K562 (cell line): ENCODE measurements at regions not wholly inside any gene's neighbourhood (a gene's known extent, or its start where the extent isn't known, plus 50 kb on each side); places are given as distances from the start of the nearest gene placed in this dataset.

ENCODE experiments used
- ARHGAP35 ChIP-seq: fragments of 450-650 bp; IDR thresholded peaks from 2 replicates; pipeline ENCODE4 v1.6.1; 2018; ENCODE audit not compliant: partially characterized antibody
- MLX ChIP-seq, 2 experiments: fragments of 450-650 bp in 1 of 2; sonication (generic) in 1 of 2; formaldehyde crosslinking; conservative IDR thresholded peaks; 2 replicates each; pipeline versions ENCODE4 v1.4.0 to v1.8.1; 2020 to 2022; ENCODE audit warnings: mild to moderate bottlenecking in 1 of 2, missing genetic modification reagents in 1 of 2
- NRF1 ChIP-seq, 2 experiments: fragments of 450-650 bp; IDR thresholded peaks in 1 of 2; conservative IDR thresholded peaks in 1 of 2; 2 replicates each; pipeline ENCODE4 v1.6.1; 2014; ENCODE audit warnings: mild to moderate bottlenecking in 2 of 2
- SREBF2 ChIP-seq: sonication (generic); formaldehyde crosslinking; IDR thresholded peaks from 2 replicates; pipeline ENCODE4 v1.4.0; 2020; ENCODE audit warnings: mild to moderate bottlenecking, missing genetic modification reagents
- ZSCAN32 ChIP-seq: fragments of 450-650 bp; formaldehyde crosslinking; IDR thresholded peaks from 2 replicates; pipeline ENCODE4 v1.4.0; 2020; ENCODE audit warnings: mild to moderate bottlenecking, moderate library complexity
- TF ChIP-seq, protein P1 (sequence below), 3 experiments: IDR thresholded peaks in 2 of 3; conservative IDR thresholded peaks in 1 of 3; 2 replicates each; pipeline ENCODE4 v1.5.1; 2011 to 2012; ENCODE audit warnings: low read length in 3 of 3, mild to moderate bottlenecking in 3 of 3, control low read depth in 2 of 3, improper control_type of control experiment in 1 of 3, inconsistent platforms in 1 of 3, low read depth in 1 of 3, mixed read lengths in 1 of 3, moderate library complexity in 1 of 3; ENCODE audit not compliant: insufficient read depth in 2 of 3
- TF ChIP-seq, protein P2 (sequence below): fragments of 250-450 bp; sonication (Bioruptor Pico); IDR thresholded peaks from 2 replicates; pipeline ENCODE4 v1.5.1; 2021; ENCODE audit warnings: mild to moderate bottlenecking

- TF ChIP-seq SREBF2 (CRISPR knock-in tag) (no peak), MLX (CRISPR knock-in tag; conservative IDR thresholded peaks at IDR 0.05) (no peak), ZSCAN32 (CRISPR knock-in tag) (no peak), ARHGAP35 (no peak), NRF1 (conservative IDR thresholded peaks at IDR 0.05 in 1 of 2, IDR thresholded peaks at IDR 0.05 in 1 of 2) (no peak)
- TF ChIP-seq, protein P1, sequence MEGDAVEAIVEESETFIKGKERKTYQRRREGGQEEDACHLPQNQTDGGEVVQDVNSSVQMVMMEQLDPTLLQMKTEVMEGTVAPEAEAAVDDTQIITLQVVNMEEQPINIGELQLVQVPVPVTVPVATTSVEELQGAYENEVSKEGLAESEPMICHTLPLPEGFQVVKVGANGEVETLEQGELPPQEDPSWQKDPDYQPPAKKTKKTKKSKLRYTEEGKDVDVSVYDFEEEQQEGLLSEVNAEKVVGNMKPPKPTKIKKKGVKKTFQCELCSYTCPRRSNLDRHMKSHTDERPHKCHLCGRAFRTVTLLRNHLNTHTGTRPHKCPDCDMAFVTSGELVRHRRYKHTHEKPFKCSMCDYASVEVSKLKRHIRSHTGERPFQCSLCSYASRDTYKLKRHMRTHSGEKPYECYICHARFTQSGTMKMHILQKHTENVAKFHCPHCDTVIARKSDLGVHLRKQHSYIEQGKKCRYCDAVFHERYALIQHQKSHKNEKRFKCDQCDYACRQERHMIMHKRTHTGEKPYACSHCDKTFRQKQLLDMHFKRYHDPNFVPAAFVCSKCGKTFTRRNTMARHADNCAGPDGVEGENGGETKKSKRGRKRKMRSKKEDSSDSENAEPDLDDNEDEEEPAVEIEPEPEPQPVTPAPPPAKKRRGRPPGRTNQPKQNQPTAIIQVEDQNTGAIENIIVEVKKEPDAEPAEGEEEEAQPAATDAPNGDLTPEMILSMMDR (IDR thresholded peaks at IDR 0.05 in 2 of 3, conservative IDR thresholded peaks at IDR 0.05 in 1 of 3; ENCODE audit: insufficient read depth in 2 of 3, low read depth in 1 of 3, low read length in 3 of 3): no peak
- TF ChIP-seq, protein P2, sequence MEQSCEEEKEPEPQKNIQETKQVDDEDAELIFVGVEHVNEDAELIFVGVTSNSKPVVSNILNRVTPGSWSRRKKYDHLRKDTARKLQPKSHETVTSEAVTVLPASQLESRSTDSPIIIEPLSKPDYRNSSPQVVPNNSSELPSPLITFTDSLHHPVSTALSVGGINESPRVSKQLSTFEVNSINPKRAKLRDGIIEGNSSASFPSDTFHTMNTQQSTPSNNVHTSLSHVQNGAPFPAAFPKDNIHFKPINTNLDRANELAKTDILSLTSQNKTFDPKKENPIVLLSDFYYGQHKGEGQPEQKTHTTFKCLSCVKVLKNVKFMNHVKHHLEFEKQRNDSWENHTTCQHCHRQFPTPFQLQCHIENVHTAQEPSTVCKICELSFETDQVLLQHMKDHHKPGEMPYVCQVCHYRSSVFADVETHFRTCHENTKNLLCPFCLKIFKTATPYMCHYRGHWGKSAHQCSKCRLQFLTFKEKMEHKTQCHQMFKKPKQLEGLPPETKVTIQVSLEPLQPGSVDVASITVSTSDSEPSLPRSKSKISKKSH: no peak
Measured at GRCh38 chr16:8283195-8283594, 307.1 kb downstream of the TMEM114 start.
